ENCODE measurements at regions not wholly inside any gene's neighbourhood (a gene's known extent, or its start where the extent isn't known, plus 50 kb on each side); places are given as distances from the start of the nearest gene placed in this dataset.

- no peak overlapping the region for H3K27ac ChIP-seq
- TF ChIP-seq, protein P1, sequence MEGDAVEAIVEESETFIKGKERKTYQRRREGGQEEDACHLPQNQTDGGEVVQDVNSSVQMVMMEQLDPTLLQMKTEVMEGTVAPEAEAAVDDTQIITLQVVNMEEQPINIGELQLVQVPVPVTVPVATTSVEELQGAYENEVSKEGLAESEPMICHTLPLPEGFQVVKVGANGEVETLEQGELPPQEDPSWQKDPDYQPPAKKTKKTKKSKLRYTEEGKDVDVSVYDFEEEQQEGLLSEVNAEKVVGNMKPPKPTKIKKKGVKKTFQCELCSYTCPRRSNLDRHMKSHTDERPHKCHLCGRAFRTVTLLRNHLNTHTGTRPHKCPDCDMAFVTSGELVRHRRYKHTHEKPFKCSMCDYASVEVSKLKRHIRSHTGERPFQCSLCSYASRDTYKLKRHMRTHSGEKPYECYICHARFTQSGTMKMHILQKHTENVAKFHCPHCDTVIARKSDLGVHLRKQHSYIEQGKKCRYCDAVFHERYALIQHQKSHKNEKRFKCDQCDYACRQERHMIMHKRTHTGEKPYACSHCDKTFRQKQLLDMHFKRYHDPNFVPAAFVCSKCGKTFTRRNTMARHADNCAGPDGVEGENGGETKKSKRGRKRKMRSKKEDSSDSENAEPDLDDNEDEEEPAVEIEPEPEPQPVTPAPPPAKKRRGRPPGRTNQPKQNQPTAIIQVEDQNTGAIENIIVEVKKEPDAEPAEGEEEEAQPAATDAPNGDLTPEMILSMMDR (IDR thresholded peaks at IDR 0.05): no peak
- no peak overlapping the region for H3K4me3 ChIP-seq
- DNase-seq (ENCODE audit: low spot score): no peak
Measured at GRCh38 chr7:26066736-26067135, 85.3 kb upstream of the NFE2L3 start.

DNA sequence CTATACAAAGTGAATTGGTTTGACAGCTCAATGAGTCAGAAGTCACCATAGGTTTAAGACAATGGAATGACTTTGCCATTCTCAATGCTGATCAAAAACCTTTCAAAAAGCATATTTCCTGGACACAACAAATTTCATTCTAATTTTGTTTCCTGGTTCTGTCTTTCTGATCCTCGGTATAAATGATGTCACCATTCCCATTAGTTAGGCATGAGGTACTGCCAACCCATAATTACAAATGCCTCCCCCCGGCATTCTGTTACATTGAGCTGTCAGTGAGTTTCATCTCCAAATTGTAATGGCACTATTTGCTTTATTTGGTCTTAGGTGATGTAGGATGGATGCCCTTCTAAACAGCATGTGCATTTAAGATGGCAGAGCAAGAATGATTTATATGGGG lies 81.7 kb upstream of the NFE2L3 start:
- H3K4me3 ChIP-seq: no peak overlapping the region
- H3K27ac ChIP-seq: no peak overlapping the region
- no peak for DNase-seq (ENCODE audit: low spot score)
- TF ChIP-seq, protein P1 (IDR thresholded peaks at IDR 0.05): no peak

GRCh38 chr7:26071622-26072456 lies 80.2 kb upstream of the NFE2L3 start:
- H3K4me3 ChIP-seq: no peak overlapping the region
- no peak for DNase-seq (ENCODE audit: low spot score)
- TF ChIP-seq, protein P1 (IDR thresholded peaks at IDR 0.05): no peak
- no peak overlapping the region for H3K27ac ChIP-seq

GRCh38 chr7:26073041-26073440 lies 79.0 kb upstream of the NFE2L3 start:
- TF ChIP-seq, protein P1 (IDR thresholded peaks at IDR 0.05): no peak
- Histone ChIP-seq H3K4me3 (no peak overlapping the region), H3K27ac (no peak overlapping the region)
- no peak for DNase-seq (ENCODE audit: low spot score)

GRCh38 chr7:26074919-26075318 lies 77.1 kb upstream of the NFE2L3 start:
- TF ChIP-seq, protein P1 (IDR thresholded peaks at IDR 0.05): no peak
- Histone ChIP-seq H3K4me3 (no peak overlapping the region), H3K27ac (no peak overlapping the region)
- DNase-seq (ENCODE audit: low spot score): no peak

DNA sequence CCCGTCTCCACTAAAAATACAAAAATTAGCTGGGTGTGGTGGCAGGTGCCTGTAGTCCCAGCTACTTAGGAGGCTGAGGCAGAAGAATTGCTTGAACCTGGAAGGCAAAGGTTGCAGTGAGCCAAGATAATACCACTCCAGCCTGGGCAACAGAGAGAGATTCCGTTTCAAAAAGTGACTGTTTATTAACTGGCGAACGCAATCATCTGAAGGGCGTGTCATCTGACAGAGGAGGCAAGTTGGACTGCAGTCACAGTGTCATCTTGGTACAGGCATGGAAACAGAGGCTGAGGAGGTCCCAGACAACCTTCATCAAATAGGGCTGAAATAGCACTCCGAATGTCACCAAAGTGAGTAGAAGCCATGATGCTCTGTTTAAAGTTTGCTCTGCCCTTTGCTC lies 75.3 kb upstream of the NFE2L3 start:
- TF ChIP-seq, protein P1 (IDR thresholded peaks at IDR 0.05): no peak
- no peak for DNase-seq (ENCODE audit: low spot score)
- Histone ChIP-seq H3K4me3 (no peak overlapping the region), H3K27ac (no peak overlapping the region)
